LoVo (cell line): ENCODE measurements at regions not wholly inside any gene's neighbourhood (a gene's known extent, or its start where the extent isn't known, plus 50 kb on each side); places are given as distances from the start of the nearest gene placed in this dataset.
"Not testable (repeated sequence)": the region's sequence is repeated elsewhere in the genome, so short reads cannot be mapped to it uniquely, and the experiment has no call there.

Experiments
- DNase-seq: peaks from one replicate; pipeline ENCODE4 v3.0.0-alpha.2; 2016; ENCODE audit warnings: low spot score

DNA sequence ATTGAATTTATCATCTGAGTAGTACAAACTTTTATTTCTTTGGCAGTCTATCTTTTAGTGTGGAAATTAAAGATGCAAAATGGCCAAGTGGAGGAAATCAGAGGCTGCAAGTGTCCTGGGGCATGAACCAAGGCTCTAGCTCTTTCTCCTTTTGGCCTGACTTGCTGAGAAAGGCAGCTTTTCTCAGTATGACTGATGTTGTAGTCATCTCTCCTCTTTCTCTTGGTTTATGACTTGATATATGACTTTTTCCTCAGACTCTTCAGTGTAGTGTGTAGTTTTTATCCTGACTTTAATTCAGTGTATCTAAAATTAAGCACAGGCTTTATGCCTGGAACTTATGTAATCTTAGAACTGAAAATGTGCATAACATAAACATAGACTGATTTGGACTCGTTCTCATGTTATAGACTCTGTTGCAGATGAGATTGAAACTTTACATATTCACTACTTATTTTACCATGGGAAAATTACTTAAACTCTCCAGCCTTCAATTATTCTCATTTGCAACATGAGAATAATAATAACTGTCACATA is 65.7 kb downstream of the SLITRK5 start:
- DNase-seq: no peak

DNA sequence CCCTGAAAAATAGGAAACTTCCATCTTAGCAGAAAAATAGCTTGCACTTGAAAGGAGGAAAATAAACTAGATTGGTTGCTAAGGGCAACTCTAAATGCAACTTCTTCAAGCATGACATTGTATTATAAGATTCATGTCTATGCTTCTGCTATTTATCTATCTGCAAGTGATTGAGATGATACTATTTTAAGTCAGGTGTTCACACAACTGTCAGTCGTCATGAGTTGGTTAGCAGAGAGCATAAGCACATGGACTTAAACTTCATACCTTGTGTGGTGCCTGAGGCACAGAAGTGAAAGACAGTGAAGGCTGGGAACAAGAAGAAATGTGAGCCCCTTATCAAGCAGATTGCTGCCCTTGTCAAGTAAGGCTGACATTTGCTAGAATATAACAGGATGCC is 82.9 kb downstream of the SLITRK5 start:
- no peak for DNase-seq

DNA sequence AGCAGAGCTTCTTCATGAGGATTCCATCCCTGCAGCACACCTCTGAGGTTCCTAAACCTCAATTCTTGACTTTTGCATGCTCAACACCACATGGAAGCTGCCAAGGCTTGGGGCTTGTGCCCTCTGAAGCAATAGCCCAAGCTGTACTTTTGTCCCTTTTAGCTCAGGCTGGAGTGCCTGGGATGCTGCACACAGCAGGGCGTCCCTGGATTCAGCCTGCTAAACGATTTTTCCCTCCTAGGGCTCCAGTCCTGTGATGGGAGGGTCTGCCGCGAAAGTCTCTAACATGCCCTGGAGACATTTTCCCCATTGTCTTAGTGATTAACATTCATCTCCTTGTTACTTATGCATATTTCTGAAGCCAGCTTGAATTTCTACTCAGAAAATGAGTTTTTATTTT is 98.3 kb downstream of the SLITRK5 start:
- DNase-seq: no peak

DNA sequence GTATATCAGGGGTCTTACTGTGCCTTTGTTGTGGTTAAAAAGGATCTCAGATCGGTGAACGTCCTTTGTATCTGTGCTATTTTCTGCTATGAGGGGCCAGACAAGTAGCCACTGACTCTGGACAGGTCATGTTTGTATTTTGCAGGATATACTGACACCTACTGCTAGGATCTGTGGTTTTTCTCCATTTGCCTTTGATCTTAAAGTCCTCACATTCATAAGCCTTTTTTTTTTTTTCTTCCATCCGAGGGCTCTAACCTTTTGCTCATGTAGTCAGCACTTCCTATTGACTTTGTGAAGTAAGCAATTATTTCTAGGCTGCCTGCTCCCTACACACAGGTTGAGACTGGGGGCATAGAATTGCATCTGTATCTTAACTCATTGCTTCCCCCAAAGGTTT is 106.2 kb downstream of the SLITRK5 start:
- DNase-seq: no peak

DNA sequence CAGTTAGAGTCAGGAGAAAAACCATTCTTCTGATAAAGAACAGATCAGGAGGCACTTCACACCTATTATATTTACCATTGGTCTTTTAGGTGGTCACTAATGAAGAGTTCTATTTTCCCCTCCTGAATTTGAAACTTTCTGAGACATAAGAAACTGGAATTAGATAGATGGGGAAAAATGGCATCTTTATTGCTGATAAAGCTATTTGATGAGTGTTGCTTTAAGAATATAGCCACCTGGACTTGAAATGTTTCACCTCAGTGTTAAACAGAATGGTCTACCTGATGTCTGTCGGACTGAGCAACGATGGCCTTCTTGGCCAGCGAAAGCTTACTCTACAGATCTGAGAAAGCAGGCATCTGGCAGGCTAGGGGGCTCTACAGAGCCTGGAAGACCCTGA is 107.0 kb downstream of the SLITRK5 start:
- no peak for DNase-seq

DNA sequence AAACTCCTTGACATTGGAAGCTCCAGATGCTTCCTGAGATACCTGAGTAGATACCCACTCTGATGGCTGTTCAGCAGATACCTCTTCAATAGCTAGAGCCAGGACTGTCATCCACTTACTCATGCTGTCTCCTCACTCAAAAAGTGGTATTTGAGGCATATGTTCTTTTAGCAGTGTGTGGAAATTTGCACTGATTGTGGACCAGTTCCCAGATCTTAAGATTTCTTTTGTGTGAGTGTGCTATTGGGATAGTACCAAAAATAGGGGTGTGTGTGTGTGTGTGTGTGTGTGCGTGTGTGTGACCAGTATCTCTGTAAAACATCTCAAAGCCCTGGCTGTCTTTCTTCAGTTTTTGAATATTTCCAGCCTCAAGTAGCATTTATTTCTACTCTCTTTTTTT is 108.3 kb downstream of the SLITRK5 start:
- no peak for DNase-seq

DNA sequence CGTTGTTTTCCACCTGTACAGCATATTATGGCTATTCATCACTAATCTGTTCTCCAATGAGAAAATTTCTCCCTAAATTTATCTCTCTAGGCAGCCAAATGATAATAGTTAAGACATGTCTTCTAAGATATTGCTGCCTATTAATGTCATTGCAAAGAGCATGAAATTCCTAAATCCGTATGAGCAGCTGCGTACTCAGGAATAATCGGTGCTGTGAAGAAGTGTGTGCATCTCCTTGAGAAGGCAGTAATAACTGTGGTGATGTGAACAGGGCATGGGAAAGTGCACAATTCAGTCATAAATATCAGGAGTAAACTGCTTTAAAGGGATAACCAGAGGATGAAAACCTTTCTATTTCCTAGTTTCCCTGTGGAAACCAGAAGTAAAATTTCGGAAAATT is 112.2 kb downstream of the SLITRK5 start:
- DNase-seq: no peak

DNA sequence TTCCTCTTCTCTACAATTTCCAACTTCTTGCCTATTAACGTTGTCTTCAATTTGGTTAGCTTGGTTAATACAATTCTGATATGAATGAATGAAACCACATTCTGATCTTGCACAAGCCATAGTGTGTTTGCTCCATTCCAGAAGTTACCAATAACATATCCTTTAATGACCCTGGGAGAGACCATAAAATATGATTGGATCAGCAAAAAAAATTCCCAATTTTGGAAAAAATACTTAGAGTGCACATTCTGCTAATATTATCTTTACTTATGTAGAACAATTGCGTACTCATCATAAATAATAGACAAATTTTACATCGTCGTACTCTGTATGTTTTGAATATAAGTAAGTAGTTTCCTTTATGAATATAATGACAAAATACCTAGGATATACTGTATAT is 117.2 kb downstream of the SLITRK5 start:
- DNase-seq: no peak

DNA sequence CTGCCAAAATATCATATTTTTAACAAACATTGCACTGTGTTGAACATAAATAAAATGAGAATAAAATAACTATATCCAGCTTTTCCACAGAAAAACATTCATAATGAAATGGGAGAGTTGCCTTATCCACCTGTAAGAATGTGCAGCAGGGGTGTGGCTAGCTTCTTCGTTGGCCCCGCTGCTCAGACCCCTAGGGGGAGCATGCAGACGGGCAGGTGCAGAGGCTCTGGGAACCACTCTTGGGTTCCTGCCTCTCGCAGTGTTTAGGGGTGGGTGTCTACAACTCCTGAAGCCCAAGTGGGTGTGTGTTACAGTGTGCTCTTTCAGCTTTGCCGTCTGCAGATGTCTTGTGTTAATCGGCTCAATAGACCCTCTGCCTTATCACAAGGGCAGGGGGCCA is 121.7 kb downstream of the SLITRK5 start:
- no peak for DNase-seq

DNA sequence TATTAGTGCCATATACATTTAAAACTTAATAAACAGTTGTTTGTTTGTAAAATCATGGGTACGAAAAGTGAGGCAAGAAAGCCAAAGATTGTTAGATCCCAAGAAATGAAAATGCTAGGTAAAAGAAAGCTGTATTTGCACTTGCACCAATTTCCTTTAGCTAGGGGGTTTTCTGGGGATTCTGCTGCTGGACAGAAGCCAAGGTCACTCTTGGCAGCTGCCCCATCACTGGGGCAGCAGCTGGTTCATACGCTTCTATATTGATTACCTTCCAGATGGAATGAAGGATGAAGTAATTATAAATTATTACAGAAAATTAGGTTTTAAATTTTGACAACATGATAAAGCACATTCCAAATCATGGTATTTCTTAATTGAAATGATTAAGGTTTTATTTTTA is 127.4 kb downstream of the SLITRK5 start:
- DNase-seq: no peak

DNA sequence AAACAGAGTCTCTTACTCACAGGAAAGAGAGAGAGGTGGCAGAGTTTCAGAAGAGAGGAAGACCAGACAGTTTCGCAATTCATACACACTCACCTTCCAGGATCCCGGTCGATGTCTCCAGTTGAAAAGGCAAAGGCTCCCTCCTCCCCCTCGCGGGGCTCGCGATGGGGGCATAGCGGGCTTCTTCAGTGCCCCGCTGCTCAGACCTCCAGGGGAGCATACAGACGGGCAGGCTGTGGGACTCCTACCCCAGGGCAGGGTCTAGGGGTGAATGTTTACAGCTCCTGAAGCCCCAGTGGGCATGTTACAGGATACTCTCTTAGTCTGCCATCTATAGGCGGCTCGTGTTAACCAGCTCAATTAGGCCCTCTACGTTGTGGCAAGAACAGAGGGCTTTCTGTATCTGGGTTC is 139.2 kb downstream of the SLITRK5 start:
- DNase-seq: no peak

DNA sequence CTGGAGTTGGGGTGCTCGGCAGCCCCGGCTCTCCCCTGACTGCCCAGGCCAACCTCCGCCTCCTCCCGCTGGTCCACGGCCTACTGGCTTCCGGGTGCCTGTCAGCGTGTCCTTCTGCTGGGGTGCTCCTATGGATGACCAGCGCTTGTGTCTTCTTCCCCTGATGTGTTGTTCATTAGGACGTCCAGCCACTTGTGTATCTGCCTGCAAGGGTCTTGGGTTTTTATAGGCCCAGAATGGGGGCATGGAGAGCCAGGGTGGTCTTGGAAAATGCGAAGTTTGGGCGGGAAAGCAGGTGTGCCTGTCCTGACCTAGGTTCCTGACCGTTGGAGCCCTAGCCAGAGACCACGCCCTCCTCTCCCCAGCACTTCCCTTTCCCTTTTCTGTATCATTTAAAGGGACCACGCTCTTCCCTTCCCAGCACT is 139.8 kb downstream of the SLITRK5 start:
- DNase-seq: no peak

DNA sequence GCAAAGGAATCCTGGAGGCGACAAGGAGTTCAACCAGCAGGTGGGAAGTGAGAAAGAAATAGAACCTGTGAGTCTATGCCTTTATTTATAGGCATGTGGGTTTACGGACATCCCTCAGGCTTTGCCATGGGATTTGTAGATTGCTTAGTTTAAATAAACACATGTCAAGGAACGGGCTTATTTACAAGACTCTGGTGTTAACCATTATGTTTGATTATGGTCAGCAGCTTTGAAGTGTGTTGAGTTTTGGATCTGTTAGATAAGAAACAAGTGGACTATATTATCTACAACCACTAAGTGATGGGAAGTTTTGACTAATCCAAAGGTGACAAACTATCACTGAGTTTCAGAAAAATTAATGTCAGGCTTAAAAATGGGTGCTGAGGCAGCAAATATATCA is 143.2 kb downstream of the SLITRK5 start:
- DNase-seq: no peak

DNA sequence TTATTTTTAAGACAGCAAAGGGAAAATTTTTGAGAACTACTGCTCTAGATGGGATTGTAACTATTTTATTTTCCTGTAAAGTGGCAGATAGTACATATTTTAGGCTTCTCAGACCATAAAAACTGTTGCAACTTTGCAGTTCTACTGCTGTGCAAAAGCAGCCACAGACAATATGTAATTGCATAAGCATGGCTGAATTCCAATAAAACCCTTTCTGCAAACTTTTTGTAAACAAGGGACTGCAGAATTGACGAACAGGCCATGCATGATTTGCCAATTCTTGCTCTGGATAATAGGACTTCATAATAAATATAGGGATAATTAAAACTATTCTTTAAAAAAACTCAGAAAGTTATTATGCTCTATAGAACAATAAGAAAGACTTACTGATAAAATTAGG is 149.1 kb downstream of the SLITRK5 start:
- no peak for DNase-seq

DNA sequence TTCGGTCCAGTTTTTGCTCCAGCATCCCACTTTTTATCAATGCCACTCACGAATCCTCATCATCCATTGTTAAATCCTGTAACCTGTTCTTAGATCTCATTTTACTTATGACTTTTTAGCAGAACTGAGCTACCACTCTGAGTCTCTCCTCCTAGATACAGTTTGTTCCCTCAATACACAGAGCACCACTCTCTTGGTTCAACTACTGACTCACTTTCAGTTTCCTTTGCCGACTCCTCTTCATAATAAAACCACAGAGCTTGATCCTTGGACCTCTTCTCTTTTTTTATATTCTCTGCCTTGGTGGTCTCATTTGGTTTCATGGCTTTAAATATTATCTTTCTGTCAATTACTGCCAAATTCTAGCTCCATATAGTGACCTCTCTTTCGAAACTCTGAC is 150.3 kb downstream of the SLITRK5 start:
- DNase-seq: no peak

DNA sequence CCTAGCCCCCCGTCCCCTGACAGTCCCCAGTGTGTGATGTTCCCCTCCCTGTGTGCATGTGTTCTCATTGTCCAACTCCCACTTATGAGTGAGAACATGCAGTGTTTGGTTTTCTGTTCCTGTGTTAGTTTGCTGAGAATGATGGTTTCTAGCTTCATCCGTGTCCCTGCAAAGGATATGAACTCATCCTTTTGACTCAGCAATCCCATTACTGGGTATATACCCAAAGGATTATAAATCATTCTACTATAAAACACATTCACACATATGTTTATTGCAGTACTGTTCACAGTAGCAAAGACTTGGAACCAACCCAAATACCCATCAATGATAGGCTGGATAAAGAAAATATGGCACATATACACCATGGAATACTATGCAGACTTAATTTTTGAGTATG is 155.1 kb downstream of the SLITRK5 start:
- not testable (repeated sequence) for DNase-seq

DNA sequence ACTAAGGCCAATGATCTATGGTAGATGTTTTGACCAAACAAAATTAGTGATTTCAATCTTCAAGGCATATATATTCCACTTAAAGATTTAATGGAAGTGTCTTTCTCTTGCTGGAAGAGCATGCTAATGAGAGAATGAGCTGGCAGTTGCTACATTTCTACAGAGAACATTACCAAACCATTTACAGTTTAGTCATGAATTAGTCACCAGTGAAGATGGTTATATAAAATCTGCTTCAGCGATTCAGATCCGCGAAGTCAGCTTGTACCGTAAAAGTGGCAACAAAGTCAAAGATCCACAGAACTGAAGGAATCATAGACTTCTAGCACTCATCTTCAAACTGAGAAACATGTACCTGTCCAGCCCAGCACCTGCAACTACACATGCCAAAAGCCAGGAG is 156.3 kb downstream of the SLITRK5 start:
- no peak for DNase-seq

DNA sequence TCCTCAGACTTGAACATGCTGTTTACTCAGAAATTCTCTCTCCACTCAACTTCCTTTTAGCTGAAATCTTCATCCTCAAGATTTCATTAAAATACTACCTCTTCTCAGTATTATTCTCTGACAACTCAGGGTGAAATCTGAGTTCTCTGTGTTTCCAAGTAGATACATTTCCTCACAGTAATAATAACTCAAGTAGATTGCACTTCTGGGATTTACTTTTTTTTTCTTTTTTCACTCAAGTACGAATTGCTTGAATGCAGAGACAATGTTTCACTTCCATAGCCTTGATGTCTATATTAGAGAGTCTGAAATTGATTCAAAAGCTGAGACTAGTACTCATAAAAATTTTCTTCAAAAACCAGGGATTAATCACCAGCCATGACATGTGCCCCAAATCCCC is 166.4 kb downstream of the SLITRK5 start:
- no peak for DNase-seq

DNA sequence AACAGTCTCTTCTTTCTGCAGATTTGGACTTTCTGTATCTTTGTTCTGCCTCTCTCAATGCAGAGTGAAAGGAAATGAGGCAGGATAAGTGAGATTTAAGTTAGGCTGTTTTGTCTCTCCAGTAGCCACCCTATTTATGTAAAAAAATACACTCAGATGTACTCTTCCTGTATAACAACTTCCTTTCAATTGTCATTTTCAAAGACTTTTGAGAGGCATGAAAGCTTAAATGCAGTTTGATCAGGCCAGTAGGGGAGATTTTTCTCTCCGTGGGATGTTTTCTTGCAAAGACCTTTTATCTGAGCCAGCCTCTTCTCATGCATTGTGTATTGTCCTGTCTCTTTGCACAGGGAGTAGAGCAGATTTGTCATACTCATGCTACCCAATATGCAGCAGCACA is 166.8 kb downstream of the SLITRK5 start:
- DNase-seq: no peak

DNA sequence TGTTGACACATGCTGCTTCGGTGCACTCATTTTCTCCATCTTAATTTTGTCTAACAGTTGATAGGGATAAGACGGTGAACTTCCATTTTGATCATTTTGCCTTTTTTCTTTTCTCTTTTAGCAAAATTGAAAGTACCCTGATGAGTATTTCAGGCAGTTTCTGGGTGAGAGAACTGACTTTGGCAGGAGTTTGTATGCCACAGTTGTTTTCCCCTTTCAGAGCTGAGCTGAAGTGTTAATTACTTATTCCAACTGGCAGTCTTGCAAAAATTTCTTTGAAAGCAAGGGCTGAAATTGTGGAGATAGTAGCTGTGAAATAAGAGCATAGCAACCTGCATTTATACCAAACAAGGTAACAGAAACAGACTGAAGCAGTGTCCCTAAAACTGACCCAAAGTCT is 180.2 kb downstream of the SLITRK5 start:
- no peak for DNase-seq

DNA sequence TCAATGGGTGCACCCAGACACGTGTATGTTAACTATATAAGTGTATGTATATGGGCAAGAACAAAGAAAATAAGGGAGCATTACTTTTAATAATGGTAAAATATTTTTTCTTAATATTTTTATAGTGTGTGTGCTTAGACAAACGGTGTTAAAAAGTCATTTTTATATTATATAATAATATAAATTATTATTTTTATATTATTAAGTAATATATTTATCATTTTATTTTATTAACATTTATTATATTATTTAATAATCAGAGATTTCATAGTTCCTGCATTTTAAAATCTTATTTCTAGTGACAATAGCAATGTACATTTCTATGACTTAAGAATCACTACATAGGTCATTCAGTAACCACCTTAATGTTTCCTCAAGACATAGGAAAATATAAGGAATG is 184.4 kb downstream of the SLITRK5 start:
- DNase-seq: no peak

DNA sequence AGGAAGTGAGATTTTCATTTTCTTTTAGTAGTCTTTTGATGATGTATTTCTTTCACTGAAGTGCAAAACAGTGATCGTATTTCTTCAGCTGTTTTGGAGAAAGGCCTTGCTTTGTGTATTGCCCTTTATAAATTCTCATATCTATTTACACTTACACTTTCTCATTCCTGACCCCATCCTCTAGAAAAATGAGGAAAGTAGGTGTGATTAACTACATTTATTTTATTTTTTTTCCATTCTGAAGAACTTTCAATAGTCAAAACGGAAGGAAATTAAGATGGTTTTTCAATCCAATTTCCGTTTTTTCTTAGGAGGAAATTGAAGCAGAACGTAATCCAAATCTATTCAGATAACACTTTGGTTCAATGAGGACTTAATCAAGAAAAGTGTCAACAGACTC is 188.1 kb downstream of the SLITRK5 start:
- DNase-seq: no peak

DNA sequence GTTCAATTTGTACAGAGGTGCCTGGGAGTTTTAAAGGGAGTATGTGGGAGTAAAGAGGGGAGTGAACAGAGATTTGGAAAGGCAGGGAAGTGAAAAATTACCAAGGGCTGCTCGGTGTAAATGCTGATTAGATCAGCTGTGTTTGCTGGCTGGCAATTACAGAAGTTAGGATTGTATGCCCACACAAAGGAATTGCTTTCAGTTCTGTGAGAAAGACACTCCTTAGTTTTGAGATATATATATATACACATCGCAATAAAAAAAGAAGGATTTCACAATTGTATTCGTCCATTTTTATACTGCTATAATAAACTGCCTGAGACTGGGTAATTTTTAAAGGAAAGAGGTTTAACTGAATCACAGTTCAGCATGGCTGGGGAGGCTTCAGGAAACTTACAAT is 196.3 kb downstream of the SLITRK5 start:
- DNase-seq: no peak

DNA sequence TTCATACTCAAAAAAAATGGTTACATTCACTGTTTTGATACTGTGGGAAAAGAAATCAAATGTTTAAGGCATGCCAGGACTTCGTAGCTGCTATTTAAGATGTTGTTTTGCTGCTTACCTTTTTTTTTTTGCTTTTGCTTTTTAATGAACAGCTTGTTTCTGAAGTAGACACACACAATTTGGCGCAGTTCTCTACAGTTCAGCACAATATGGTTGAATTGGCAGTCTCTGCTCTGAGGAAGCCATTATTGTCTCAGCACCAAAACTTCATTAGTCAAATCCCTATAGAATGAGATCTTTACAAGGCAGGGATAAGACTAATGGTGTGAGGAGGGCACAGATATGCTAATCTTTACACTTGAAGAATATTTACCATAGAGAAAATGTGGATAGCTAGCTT is 197.6 kb downstream of the SLITRK5 start:
- DNase-seq: no peak

DNA sequence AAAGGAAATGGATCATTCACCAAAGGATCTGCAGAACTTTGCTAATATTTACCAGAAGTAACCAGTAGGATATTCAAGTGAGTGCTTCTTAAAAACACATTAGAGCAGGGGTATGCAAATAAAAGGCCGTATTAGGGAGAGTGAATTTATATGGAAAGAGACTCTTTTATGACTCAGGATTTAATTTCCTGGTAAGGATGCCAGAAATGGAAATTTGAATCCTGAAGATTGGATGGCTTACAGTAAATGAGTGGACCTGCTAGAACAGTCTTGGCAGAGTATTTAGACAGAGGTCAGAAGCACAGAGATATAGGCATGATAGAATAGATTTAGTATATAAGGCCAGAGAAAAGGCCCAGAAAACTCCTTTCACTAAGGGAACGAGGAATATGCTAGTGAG is 201.6 kb downstream of the SLITRK5 start:
- DNase-seq: no peak
